SU-DHL-6 (cell line): ENCODE measurements at regions not wholly inside any gene's neighbourhood (a gene's known extent, or its start where the extent isn't known, plus 50 kb on each side); places are given as distances from the start of the nearest gene placed in this dataset.

Experiments used
- EZH2phosphoT487 ChIP-seq: fragments of 200-600 bp; sonication (generic), shearing (Covaris generic); conservative IDR thresholded peaks from 2 replicates; pipeline ENCODE4 v1.6.1; 2018; ENCODE audit warnings: mild to moderate bottlenecking, antibody characterized with exemption, low read length, moderate library complexity, mixed read lengths
- TF ChIP-seq, protein P1 (sequence below): fragments of 200-600 bp; sonication (generic); IDR thresholded peaks from one replicate; pipeline ENCODE4 v1.5.1; 2017; ENCODE audit warnings: antibody characterized with exemption, mild to moderate bottlenecking, low read length, moderate library complexity; ENCODE audit not compliant: insufficient read depth, poor library complexity, severe bottlenecking

- TF ChIP-seq, protein P1, sequence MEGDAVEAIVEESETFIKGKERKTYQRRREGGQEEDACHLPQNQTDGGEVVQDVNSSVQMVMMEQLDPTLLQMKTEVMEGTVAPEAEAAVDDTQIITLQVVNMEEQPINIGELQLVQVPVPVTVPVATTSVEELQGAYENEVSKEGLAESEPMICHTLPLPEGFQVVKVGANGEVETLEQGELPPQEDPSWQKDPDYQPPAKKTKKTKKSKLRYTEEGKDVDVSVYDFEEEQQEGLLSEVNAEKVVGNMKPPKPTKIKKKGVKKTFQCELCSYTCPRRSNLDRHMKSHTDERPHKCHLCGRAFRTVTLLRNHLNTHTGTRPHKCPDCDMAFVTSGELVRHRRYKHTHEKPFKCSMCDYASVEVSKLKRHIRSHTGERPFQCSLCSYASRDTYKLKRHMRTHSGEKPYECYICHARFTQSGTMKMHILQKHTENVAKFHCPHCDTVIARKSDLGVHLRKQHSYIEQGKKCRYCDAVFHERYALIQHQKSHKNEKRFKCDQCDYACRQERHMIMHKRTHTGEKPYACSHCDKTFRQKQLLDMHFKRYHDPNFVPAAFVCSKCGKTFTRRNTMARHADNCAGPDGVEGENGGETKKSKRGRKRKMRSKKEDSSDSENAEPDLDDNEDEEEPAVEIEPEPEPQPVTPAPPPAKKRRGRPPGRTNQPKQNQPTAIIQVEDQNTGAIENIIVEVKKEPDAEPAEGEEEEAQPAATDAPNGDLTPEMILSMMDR, result no peak
- no peak for TF ChIP-seq EZH2phosphoT487
Observed at GRCh38 chr3:24715171-24715792, 220.6 kb upstream of the THRB start.
